Calu3 (cell line): ENCODE measurements at regions not wholly inside any gene's neighbourhood (a gene's known extent, or its start where the extent isn't known, plus 50 kb on each side); places are given as distances from the start of the nearest gene placed in this dataset.

Experiments
- BruUV-seq: library from RNA; stranded (reverse); fragments of 400-500 nt; replicated peaks from 2 replicates; lab custom pipeline; 2021; lab: Mats Ljungman, UMichigan
- CTCF ChIA-PET: fragments of 300-600 bp; sonication (Branson Sonifier 250); formaldehyde crosslinking; loops from one replicate; lab custom pipeline; 2022; ENCODE audit warnings: antibody characterized with exemption; lab: Charles Lee
- DNase-seq: peaks from one replicate; pipeline ENCODE4 v3.0.0; 2022
- H3K27ac Mint-ChIP-seq: one replicate; pipeline ENCODE4 v1.8.0; 2022; ENCODE audit warnings: mixed read lengths; ENCODE audit not compliant: unreplicated experiment
- H3K27me3 Mint-ChIP-seq: one replicate; pipeline ENCODE4 v1.8.0; 2022; ENCODE audit warnings: mixed read lengths; ENCODE audit not compliant: unreplicated experiment
- H3K36me3 Mint-ChIP-seq: one replicate; pipeline ENCODE4 v1.8.0; 2022; ENCODE audit warnings: mild to moderate bottlenecking, moderate library complexity, mixed read lengths; ENCODE audit not compliant: insufficient read depth, unreplicated experiment
- H3K4me1 Mint-ChIP-seq: one replicate; pipeline ENCODE4 v1.8.0; 2022; ENCODE audit warnings: mild to moderate bottlenecking, low read depth, mixed read lengths; ENCODE audit not compliant: unreplicated experiment
- H3K4me3 Mint-ChIP-seq: one replicate; pipeline ENCODE4 v1.8.0; 2022; ENCODE audit warnings: mild to moderate bottlenecking, low read depth, moderate library complexity, mixed read lengths; ENCODE audit not compliant: unreplicated experiment
- H3K9me3 Mint-ChIP-seq: one replicate; pipeline ENCODE4 v1.8.0; 2022; ENCODE audit warnings: low read depth, mixed read lengths; ENCODE audit not compliant: unreplicated experiment
- intact Hi-C: fragments of 100-400 bp; cut with micrococcal nuclease; formaldehyde crosslinking; loops from one replicate; pipeline ENCODE4 v1.10.0; 2022; ENCODE audit not compliant: unreplicated experiment
- TF ChIP-seq, protein P1 (sequence below): fragments of 200-600 bp; IDR thresholded peaks from one replicate; pipeline ENCODE4 v1.8.0; 2022; ENCODE audit warnings: antibody characterized with exemption; ENCODE audit not compliant: unreplicated experiment

DNA sequence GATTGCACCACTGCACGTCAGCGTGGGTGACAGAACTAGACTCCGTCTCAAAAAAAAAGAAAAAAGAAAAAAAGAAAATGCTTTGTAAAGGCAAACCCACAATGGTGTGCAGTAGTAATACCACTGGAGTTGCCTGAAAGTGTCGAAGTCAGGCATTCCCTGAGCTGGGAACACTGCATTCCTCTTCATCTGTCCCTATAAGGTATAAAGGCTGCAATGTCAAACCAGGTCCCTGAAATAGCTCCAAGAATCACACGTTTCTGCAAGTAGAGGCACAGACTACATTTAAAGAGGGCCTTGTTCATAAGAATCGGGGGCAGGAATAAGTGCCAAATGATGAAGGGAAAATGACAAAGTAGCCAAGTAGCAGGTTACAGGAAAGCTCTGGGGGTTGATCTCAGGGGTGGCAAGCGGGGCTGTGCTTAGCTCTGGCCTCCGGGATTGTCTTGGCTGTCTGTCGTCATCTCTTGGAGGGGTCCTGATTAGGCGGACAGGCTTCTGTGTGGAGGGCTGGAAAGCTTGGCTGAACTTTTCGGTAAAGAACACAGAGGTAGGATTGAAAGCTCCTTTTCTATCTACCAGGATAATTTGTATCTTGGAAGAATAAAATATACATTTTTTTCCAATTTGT, 109.1 kb downstream of the PFKFB3 start:
- CTCF ChIA-PET: no interaction called here
- H3K36me3 Mint-ChIP-seq: peaks cover 7% of the 10 kb centered on the region
- no TSS peak for BruUV-seq

GRCh38 chr10:6312636-6313035, 109.9 kb downstream of the PFKFB3 start:
- H3K9me3 Mint-ChIP-seq: no peaks in the 10 kb centered on the region
- BruUV-seq: no TSS peak
- TF ChIP-seq, protein P1, sequence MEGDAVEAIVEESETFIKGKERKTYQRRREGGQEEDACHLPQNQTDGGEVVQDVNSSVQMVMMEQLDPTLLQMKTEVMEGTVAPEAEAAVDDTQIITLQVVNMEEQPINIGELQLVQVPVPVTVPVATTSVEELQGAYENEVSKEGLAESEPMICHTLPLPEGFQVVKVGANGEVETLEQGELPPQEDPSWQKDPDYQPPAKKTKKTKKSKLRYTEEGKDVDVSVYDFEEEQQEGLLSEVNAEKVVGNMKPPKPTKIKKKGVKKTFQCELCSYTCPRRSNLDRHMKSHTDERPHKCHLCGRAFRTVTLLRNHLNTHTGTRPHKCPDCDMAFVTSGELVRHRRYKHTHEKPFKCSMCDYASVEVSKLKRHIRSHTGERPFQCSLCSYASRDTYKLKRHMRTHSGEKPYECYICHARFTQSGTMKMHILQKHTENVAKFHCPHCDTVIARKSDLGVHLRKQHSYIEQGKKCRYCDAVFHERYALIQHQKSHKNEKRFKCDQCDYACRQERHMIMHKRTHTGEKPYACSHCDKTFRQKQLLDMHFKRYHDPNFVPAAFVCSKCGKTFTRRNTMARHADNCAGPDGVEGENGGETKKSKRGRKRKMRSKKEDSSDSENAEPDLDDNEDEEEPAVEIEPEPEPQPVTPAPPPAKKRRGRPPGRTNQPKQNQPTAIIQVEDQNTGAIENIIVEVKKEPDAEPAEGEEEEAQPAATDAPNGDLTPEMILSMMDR: no peak
- CTCF ChIA-PET: no interaction called here
- no peak overlapping the region for H3K27ac Mint-ChIP-seq
- intact Hi-C loops: no loop called here
- H3K36me3 Mint-ChIP-seq: peaks cover 7% of the 10 kb centered on the region
- no peak for DNase-seq
- no peaks in the 10 kb centered on the region for H3K27me3 Mint-ChIP-seq
- no peak overlapping the region for H3K4me3 Mint-ChIP-seq
- peaks cover 60% of the 10 kb centered on the region for H3K4me1 Mint-ChIP-seq

More for the DNA sequence above, 109.1 kb downstream of the PFKFB3 start:
- Mint-ChIP-seq H3K4me1 (peaks cover 53% of the 10 kb centered on the region), H3K27ac (no peak overlapping the region), H3K27me3 (no peaks in the 10 kb centered on the region), H3K9me3 (no peaks in the 10 kb centered on the region), H3K4me3 (no peak overlapping the region)
- intact Hi-C loops: no loop called here
- no peak for DNase-seq
- TF ChIP-seq, protein P1: no peak

DNA sequence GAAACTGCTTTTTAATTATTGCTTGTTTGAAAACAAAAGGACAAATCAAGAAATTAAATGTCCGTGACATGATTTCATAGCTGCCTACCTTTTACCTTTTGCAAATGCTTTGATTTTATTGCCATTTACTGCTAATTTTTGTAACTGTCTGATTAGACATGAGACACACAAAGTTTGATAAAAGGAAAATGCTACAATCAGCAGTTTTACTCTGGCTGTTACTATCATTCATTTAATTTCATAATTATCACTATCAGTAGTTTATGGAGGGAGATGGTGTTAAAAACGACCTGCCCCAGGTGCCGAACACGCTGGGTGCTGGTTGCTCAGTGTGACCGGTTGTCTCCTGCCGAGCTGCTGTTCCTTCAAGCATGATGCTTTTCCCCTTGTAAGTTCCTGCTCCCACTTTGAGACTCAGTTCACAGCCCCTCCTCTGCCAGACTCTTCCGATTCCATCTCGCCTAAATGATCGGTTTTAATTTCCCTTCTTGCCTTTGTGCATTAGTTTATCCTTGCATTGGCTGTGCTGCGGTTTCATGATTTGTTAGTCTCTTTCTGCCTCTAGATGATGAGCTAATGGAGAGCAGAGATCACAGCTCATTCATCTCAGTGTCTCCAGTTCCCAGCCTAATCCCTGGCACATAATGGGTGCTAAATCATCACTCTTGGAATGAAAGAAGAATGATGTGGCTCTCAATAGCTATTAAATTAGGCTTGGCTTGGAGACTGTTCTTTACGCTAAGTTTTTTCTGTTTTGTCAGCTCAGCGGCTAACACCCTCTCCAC, 110.6 kb downstream of the PFKFB3 start:
- Mint-ChIP-seq H3K27ac (peak overlapping the region; percentile 95), H3K4me3 (no peak overlapping the region), H3K36me3 (peaks cover 7% of the 10 kb centered on the region), H3K4me1 (peaks cover 61% of the 10 kb centered on the region), H3K27me3 (no peaks in the 10 kb centered on the region), H3K9me3 (no peaks in the 10 kb centered on the region)
- TF ChIP-seq, protein P1: no peak
- intact Hi-C loops: no loop called here
- CTCF ChIA-PET: interaction anchor here (2.4 kb wide), 1 partner anchor 111 kb away, joined by 13 read pairs; the partner anchor contains the start of gene PFKFB3
- no TSS peak for BruUV-seq
- DNase-seq: no peak

DNA sequence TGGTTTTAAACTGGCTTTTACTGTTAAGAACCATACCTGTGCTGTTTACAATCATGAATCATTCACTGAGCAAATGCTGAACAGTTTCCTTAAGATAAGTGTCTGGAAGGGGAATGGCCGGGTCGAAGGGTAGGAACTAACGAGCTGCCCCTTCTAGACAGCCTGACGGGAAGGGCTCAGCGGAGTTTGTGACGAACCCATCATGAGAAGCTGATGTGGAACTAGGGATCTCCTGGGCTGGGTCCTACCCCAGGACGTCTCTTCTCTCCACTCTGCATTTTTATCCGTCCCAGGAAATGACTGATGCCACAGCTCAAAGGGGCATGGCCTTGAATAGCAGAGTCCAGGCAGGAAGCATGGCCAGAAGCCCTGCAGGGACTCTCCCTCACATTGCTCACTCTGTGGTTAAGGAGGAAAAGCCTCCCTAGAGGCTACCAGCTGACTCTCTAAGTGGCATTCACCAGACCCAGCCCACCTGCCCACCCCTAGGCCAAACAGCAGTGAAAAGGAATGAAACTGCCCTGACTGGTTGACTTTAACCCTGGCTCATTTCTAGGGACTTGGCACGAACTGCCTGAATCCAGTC, 112.0 kb downstream of the PFKFB3 start:
- H3K4me3 Mint-ChIP-seq: peak overlapping the region; percentile 66
- H3K36me3 Mint-ChIP-seq: peaks cover 7% of the 10 kb centered on the region
- H3K27ac Mint-ChIP-seq: peak overlapping the region; percentile 95
- H3K4me1 Mint-ChIP-seq: peaks cover 59% of the 10 kb centered on the region
- no TSS peak for BruUV-seq
- CTCF ChIA-PET: interaction anchor here (0.7 to 2.5 kb wide), 9 partner anchors 13 to 112 kb away, joined by 3 to 13 read pairs (median 4); partner anchors contain the start of gene PFKFB3
- no peaks in the 10 kb centered on the region for H3K9me3 Mint-ChIP-seq
- H3K27me3 Mint-ChIP-seq: no peaks in the 10 kb centered on the region
- TF ChIP-seq, protein P1: no peak
- intact Hi-C loops: loop anchor here (1.0 to 2.0 kb wide), 3 partner anchors 16 to 71 kb away; no protein-coding TSS in a partner anchor
- DNase-seq: peak; percentile 79
